Loucy (cell line): ENCODE measurements at regions not wholly inside any gene's neighbourhood (a gene's known extent, or its start where the extent isn't known, plus 50 kb on each side); places are given as distances from the start of the nearest gene placed in this dataset.

Experiments used
- EZH2phosphoT487 ChIP-seq: fragments of 200-600 bp; IDR thresholded peaks from 2 replicates; pipeline ENCODE4 v1.6.1; 2018; ENCODE audit warnings: antibody characterized with exemption, mild to moderate bottlenecking, moderate library complexity, borderline replicate concordance
- TF ChIP-seq, protein P1 (sequence below): fragments of 200-600 bp; sonication (generic); conservative IDR thresholded peaks from 2 replicates; pipeline ENCODE4 v1.5.1; 2014; ENCODE audit warnings: mild to moderate bottlenecking, antibody characterized with exemption, low read length

DNA sequence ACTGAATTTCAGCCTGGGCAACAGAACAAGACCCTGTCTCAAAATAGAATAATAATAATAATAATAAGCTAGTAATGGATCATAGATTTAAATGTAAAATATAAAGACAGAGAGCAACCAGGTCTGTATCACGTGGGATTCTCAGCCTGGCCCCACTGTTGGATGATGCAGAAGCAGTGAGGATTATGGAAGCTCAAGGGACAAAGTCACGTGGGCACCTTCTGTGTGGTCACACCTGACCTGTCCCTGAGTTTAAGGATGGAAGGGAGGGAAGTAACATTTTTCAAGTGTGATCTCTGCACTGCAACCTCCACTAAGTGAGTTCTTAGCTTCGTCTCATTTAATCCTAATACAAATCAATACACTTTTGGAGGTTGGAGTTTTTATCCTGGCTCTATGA lies 212.5 kb upstream of the IER5L start:
- TF ChIP-seq, protein P1, sequence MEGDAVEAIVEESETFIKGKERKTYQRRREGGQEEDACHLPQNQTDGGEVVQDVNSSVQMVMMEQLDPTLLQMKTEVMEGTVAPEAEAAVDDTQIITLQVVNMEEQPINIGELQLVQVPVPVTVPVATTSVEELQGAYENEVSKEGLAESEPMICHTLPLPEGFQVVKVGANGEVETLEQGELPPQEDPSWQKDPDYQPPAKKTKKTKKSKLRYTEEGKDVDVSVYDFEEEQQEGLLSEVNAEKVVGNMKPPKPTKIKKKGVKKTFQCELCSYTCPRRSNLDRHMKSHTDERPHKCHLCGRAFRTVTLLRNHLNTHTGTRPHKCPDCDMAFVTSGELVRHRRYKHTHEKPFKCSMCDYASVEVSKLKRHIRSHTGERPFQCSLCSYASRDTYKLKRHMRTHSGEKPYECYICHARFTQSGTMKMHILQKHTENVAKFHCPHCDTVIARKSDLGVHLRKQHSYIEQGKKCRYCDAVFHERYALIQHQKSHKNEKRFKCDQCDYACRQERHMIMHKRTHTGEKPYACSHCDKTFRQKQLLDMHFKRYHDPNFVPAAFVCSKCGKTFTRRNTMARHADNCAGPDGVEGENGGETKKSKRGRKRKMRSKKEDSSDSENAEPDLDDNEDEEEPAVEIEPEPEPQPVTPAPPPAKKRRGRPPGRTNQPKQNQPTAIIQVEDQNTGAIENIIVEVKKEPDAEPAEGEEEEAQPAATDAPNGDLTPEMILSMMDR: no peak
- no peak for TF ChIP-seq EZH2phosphoT487
